ENCODE measurements at regions not wholly inside any gene's neighbourhood (a gene's known extent, or its start where the extent isn't known, plus 50 kb on each side); places are given as distances from the start of the nearest gene placed in this dataset.

GRCh38 chr7:92997152-92997551, 120.6 kb downstream of the SAMD9 start:
- ChIA-PET POLR2A (ENCODE audit: unreplicated experiment) (no interaction called here), CTCF (no interaction called here)
- no peaks in the 10 kb centered on the region for H3K4me1 ChIP-seq (ENCODE audit: insufficient read depth, low read length)
- intact Hi-C loops (cut with micrococcal nuclease), result no loop called here
- no peak for ATAC-seq
- H3K27me3 ChIP-seq (ENCODE audit: low read length), result no peaks in the 10 kb centered on the region
- H3F3A ChIP-seq (ENCODE audit: low read length, unreplicated experiment), result no peaks in the 10 kb centered on the region
- no peaks in the 10 kb centered on the region for H3K9me3 ChIP-seq (ENCODE audit: low read length)
- DNase-seq, result no peak
- no peaks in the 10 kb centered on the region for H3K9me2 ChIP-seq (replicated peaks; ENCODE audit: low read length)
- H3K9ac ChIP-seq (ENCODE audit: low read length), result no peak overlapping the region
- no peaks in the 10 kb centered on the region for H3K36me3 ChIP-seq (ENCODE audit: low read depth, low read length)
- H3K4me2 ChIP-seq (ENCODE audit: low read length), result no peak overlapping the region
- H3K27ac ChIP-seq (ENCODE audit: low read length), result no peak overlapping the region
- no TSS peak for BruUV-seq (replicated peaks)
- no peaks in the 10 kb centered on the region for H3K79me2 ChIP-seq (ENCODE audit: low read length)
- TF ChIP-seq EZH2phosphoT487 (IDR thresholded peaks at IDR 0.05; ENCODE audit: borderline replicate concordance, low read length) (no peak), CTCF (conservative IDR thresholded peaks at IDR 0.05; ENCODE audit: low read depth, low read length) (no peak), EZH2 (IDR thresholded peaks at IDR 0.05; ENCODE audit: low read length, unreplicated experiment) (no peak)
- H4K20me1 ChIP-seq (ENCODE audit: low read length), result no peaks in the 10 kb centered on the region
- H3K4me3 ChIP-seq (ENCODE audit: low read length), result no peak overlapping the region
- no peak overlapping the region for H2AFZ ChIP-seq (ENCODE audit: low read length)

GRCh38 chr7:92994901-92995300, 122.9 kb downstream of the SAMD9 start:
- H3K79me2 ChIP-seq (ENCODE audit: low read length), result no peaks in the 10 kb centered on the region
- H3K4me3 ChIP-seq (ENCODE audit: low read length), result no peak overlapping the region
- DNase-seq (no peak), ATAC-seq (no peak)
- H3K9me3 ChIP-seq (ENCODE audit: low read length), result no peaks in the 10 kb centered on the region
- intact Hi-C loops (cut with micrococcal nuclease), result no loop called here
- ChIA-PET CTCF (no interaction called here), POLR2A (ENCODE audit: unreplicated experiment) (no interaction called here)
- no peaks in the 10 kb centered on the region for H4K20me1 ChIP-seq (ENCODE audit: low read length)
- H2AFZ ChIP-seq (ENCODE audit: low read length), result no peak overlapping the region
- BruUV-seq (replicated peaks), result no TSS peak
- no peak overlapping the region for H3K27ac ChIP-seq (ENCODE audit: low read length)
- no peak overlapping the region for H3K9ac ChIP-seq (ENCODE audit: low read length)
- H3K9me2 ChIP-seq (replicated peaks; ENCODE audit: low read length), result no peaks in the 10 kb centered on the region
- H3K27me3 ChIP-seq (ENCODE audit: low read length), result no peaks in the 10 kb centered on the region
- H3K4me1 ChIP-seq (ENCODE audit: insufficient read depth, low read length), result no peaks in the 10 kb centered on the region
- H3K4me2 ChIP-seq (ENCODE audit: low read length), result no peak overlapping the region
- H3K36me3 ChIP-seq (ENCODE audit: low read depth, low read length), result no peaks in the 10 kb centered on the region
- TF ChIP-seq EZH2 (IDR thresholded peaks at IDR 0.05; ENCODE audit: low read length, unreplicated experiment) (no peak), CTCF (conservative IDR thresholded peaks at IDR 0.05; ENCODE audit: low read depth, low read length) (no peak), EZH2phosphoT487 (IDR thresholded peaks at IDR 0.05; ENCODE audit: borderline replicate concordance, low read length) (no peak)
- no peaks in the 10 kb centered on the region for H3F3A ChIP-seq (ENCODE audit: low read length, unreplicated experiment)

GRCh38 chr7:92992932-92993331, 124.8 kb downstream of the SAMD9 start:
- no peaks in the 10 kb centered on the region for H3K9me2 ChIP-seq (replicated peaks; ENCODE audit: low read length)
- no peaks in the 10 kb centered on the region for H3F3A ChIP-seq (ENCODE audit: low read length, unreplicated experiment)
- no peak for ATAC-seq
- intact Hi-C loops (cut with micrococcal nuclease), result no loop called here
- H2AFZ ChIP-seq (ENCODE audit: low read length), result no peak overlapping the region
- H4K20me1 ChIP-seq (ENCODE audit: low read length), result no peaks in the 10 kb centered on the region
- H3K4me3 ChIP-seq (ENCODE audit: low read length), result no peak overlapping the region
- H3K79me2 ChIP-seq (ENCODE audit: low read length), result no peaks in the 10 kb centered on the region
- no peak for TF ChIP-seq EZH2 (IDR thresholded peaks at IDR 0.05; ENCODE audit: low read length, unreplicated experiment)
- no peak for TF ChIP-seq CTCF (conservative IDR thresholded peaks at IDR 0.05; ENCODE audit: low read depth, low read length)
- TF ChIP-seq EZH2phosphoT487 (IDR thresholded peaks at IDR 0.05; ENCODE audit: borderline replicate concordance, low read length), result no peak
- H3K9ac ChIP-seq (ENCODE audit: low read length), result no peak overlapping the region
- no peaks in the 10 kb centered on the region for H3K4me1 ChIP-seq (ENCODE audit: insufficient read depth, low read length)
- H3K36me3 ChIP-seq (ENCODE audit: low read depth, low read length), result no peaks in the 10 kb centered on the region
- ChIA-PET CTCF (no interaction called here), POLR2A (ENCODE audit: unreplicated experiment) (no interaction called here)
- no peaks in the 10 kb centered on the region for H3K9me3 ChIP-seq (ENCODE audit: low read length)
- no peak overlapping the region for H3K4me2 ChIP-seq (ENCODE audit: low read length)
- no peak overlapping the region for H3K27ac ChIP-seq (ENCODE audit: low read length)
- no peaks in the 10 kb centered on the region for H3K27me3 ChIP-seq (ENCODE audit: low read length)
- no peak for DNase-seq
- BruUV-seq (replicated peaks), result no TSS peak
